OCI-LY3 (cell line): ENCODE measurements at regions not wholly inside any gene's neighbourhood (a gene's known extent, or its start where the extent isn't known, plus 50 kb on each side); places are given as distances from the start of the nearest gene placed in this dataset.

ENCODE experiments used
- EZH2phosphoT487 ChIP-seq: fragments of 200-600 bp; shearing (Covaris generic); IDR thresholded peaks from 2 replicates; pipeline ENCODE4 v1.6.1; 2018; ENCODE audit warnings: antibody characterized with exemption, mixed run types, low read depth
- TF ChIP-seq, protein P1 (sequence below): fragments of 200-600, 300-600 bp; sonication (generic); IDR thresholded peaks from 2 replicates; pipeline ENCODE4 v1.5.1; 2014; ENCODE audit warnings: antibody characterized with exemption, low read length, low read depth

DNA sequence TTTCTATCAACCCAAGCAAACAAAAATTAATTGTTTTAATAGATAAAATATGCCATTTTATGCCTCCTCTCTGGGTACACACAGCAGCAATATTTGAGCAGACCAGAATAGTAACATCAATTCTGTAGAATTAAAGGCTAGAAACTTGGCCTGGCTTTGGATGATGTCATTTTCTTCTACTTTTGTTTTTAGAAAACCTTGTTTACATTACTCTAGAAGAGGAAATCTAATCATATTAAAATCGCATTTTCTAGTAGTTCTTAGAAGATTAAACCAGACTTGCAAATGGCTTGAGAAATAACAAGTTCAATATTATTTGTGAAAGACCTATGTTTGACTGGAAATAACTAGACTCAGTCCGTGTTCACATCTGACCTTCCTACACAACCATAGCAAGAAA is 102.3 kb upstream of the RFX8 start:
- TF ChIP-seq, protein P1, sequence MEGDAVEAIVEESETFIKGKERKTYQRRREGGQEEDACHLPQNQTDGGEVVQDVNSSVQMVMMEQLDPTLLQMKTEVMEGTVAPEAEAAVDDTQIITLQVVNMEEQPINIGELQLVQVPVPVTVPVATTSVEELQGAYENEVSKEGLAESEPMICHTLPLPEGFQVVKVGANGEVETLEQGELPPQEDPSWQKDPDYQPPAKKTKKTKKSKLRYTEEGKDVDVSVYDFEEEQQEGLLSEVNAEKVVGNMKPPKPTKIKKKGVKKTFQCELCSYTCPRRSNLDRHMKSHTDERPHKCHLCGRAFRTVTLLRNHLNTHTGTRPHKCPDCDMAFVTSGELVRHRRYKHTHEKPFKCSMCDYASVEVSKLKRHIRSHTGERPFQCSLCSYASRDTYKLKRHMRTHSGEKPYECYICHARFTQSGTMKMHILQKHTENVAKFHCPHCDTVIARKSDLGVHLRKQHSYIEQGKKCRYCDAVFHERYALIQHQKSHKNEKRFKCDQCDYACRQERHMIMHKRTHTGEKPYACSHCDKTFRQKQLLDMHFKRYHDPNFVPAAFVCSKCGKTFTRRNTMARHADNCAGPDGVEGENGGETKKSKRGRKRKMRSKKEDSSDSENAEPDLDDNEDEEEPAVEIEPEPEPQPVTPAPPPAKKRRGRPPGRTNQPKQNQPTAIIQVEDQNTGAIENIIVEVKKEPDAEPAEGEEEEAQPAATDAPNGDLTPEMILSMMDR, result no peak
- TF ChIP-seq EZH2phosphoT487, result no peak
